GM10266 (cell line): ENCODE measurements at regions not wholly inside any gene's neighbourhood (a gene's known extent, or its start where the extent isn't known, plus 50 kb on each side); places are given as distances from the start of the nearest gene placed in this dataset.

Experiments
- DNase-seq: peaks from one replicate; pipeline ENCODE4 v3.0.0; 2012; ENCODE audit errors: extremely low spot score
- TF ChIP-seq, protein P1 (sequence below): IDR thresholded peaks from 2 replicates; pipeline ENCODE4 v1.5.1; 2012; ENCODE audit warnings: mild to moderate bottlenecking, low read depth; ENCODE audit not compliant: control insufficient read depth, insufficient read depth; ENCODE audit errors: missing control alignments

DNA sequence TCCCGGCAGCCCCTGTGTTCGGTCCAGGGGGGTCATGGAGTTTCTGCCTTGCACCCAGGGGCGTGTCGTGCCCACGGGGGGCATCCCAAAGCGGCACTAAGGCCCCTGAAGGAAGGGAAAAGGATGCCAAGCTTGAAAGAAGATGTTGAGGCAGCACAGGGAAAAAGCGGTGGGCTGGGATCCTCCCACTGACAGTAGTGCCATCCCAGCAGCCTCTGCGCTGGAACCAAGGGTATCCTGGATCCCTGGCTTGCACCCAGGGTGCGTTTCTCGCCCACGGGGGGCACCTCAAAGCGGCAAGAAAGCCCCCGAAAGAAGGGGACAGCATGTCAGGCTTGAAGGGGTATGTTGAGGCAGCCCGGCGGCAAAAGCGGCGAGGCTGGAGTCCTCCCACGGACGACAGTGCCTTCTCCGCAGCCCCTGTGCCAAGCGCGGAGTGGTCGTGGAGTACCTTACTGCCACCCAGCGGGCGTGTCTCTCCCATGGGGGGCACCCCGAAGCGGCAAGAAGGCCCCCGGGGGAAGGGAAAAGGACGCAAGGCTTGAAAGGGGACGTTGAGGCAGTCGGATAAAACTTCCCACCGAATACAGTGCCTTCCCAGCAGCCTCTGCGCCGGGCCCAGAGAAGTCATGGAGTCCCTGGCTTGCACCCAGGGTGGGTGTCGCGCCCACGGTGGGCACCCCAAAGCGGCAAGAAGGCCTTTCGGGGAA is 164.4 kb upstream of the ALG10B start:
- TF ChIP-seq, protein P1, sequence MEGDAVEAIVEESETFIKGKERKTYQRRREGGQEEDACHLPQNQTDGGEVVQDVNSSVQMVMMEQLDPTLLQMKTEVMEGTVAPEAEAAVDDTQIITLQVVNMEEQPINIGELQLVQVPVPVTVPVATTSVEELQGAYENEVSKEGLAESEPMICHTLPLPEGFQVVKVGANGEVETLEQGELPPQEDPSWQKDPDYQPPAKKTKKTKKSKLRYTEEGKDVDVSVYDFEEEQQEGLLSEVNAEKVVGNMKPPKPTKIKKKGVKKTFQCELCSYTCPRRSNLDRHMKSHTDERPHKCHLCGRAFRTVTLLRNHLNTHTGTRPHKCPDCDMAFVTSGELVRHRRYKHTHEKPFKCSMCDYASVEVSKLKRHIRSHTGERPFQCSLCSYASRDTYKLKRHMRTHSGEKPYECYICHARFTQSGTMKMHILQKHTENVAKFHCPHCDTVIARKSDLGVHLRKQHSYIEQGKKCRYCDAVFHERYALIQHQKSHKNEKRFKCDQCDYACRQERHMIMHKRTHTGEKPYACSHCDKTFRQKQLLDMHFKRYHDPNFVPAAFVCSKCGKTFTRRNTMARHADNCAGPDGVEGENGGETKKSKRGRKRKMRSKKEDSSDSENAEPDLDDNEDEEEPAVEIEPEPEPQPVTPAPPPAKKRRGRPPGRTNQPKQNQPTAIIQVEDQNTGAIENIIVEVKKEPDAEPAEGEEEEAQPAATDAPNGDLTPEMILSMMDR, result no peak
- DNase-seq, result no peak

DNA sequence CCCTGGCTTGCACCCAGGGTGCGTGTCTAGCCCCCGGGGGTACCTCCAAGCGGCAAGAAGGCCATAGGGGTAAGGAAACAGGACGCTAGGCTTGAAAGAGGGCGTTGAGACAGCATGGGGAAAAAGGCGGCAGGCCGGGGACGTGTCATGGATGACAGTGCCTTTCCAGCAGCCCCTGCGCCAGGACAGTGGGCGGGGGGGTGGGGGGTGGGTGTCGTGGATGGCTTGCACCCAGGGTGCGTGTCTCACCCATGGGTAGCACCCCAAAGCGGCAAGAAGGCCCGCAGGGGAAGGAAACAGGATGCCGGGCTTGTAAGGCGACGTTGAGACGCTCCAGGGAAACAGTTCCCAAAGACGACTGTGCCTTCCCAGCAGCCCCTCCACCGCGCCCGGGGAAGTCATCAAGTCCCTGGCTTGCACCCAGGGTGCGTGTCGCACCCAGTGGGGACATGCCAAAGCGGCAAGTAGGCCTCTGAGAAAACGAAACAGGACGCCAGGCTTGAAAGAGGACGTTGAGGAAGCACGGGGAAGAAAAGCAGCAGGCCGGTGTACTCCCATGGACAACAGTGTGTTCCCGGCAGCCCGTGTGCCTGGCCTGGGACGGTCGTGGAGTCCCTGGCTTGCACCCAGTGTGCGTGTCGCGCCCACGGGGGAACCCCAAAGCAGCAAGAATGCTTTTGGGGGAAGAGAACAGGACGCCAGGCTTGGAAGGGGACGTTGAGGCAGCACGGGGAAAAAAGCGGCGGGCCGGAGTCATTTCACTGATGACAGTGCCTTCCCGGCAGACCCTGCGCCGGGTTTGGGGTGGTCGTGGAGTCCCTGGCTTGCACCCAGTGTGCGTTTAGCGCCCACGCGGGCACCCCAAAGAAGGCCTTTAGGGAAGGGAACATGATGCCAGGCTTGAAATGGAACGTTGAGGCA is 163.5 kb upstream of the ALG10B start:
- TF ChIP-seq, protein P1, result no peak
- no peak for DNase-seq

DNA sequence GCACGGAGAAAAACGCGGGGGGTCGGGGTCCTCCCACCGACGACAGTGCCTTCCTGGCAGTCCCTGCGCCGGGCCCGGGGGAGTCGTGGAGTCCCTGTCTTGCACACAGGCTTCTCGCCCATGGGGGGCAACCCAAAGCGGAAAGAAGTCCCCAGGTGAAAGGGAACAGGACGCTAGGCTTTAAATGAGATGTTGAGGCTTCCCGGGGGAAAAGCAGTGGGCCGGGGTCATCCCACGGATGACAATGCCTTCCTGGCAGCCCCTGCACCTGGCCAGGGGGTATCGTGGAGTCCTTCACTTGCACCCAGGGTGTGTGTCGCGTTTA is 162.9 kb upstream of the ALG10B start:
- TF ChIP-seq, protein P1, result no peak

DNA sequence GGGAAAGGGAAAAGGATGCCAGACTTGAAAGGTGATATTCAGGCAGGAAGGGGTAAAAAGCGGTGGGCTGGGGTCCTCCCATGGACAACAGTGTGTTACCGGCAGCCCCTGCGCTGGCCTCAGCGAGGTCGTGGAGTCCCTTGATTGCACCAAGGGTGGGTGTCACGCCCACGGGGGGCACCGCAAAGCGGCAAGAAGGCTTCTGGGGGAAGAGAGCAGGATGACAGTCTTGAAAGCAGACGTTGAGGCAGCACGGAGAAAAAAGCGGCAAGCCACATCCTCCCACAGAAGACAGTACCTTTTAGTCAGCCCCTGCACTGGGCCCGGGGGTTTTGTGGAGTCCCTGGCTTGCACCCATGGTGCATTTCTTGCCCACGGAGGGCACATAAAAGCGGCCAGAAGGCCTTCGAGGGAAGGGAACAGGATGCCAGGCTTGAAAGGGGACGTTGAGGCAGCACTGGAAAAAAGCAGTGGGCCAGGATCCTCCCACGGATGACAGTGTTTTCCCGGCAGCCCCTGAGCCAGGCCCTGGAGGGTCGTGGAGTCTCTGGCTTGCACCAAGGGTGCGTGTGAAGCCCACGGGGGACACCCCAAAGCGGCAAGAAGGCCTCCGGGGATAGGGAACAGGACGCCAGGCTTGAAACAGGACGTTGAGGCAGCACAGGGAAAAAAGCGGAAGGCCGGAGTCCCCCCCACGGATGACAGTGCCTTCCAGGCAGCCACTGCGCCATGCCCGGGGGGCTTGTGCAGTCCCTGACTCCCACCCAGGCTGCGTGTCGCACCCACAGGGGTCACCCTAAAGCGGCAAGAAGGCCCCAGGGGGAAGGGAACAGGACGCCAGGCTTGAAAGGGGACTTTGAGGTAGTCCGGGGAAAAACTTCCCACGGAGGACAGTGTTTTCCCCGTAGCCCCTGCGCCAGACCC is 162.2 kb upstream of the ALG10B start:
- no peak for DNase-seq
- TF ChIP-seq, protein P1, result no peak

More for the DNA sequence above, 162.9 kb upstream of the ALG10B start:
- no peak for DNase-seq

DNA sequence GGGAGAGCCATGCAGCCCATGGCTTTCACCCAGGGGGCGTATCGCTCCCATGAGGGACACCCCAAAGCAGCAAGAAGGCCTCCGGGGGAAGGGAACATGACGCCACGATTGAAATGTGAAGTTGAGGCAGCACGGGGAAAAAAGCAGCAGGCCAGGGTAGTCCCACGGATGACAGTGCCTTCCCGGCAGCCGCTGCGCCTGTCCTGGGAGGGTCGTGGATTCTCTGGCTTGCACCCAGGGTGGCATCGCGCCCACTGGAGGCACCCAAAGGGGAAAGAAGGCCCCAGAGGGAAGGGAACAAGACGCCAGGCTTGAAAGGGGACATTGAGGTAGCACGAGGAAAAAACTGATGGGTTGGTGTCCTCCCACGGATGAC is 161.6 kb upstream of the ALG10B start:
- TF ChIP-seq, protein P1, result no peak
- no peak for DNase-seq

DNA sequence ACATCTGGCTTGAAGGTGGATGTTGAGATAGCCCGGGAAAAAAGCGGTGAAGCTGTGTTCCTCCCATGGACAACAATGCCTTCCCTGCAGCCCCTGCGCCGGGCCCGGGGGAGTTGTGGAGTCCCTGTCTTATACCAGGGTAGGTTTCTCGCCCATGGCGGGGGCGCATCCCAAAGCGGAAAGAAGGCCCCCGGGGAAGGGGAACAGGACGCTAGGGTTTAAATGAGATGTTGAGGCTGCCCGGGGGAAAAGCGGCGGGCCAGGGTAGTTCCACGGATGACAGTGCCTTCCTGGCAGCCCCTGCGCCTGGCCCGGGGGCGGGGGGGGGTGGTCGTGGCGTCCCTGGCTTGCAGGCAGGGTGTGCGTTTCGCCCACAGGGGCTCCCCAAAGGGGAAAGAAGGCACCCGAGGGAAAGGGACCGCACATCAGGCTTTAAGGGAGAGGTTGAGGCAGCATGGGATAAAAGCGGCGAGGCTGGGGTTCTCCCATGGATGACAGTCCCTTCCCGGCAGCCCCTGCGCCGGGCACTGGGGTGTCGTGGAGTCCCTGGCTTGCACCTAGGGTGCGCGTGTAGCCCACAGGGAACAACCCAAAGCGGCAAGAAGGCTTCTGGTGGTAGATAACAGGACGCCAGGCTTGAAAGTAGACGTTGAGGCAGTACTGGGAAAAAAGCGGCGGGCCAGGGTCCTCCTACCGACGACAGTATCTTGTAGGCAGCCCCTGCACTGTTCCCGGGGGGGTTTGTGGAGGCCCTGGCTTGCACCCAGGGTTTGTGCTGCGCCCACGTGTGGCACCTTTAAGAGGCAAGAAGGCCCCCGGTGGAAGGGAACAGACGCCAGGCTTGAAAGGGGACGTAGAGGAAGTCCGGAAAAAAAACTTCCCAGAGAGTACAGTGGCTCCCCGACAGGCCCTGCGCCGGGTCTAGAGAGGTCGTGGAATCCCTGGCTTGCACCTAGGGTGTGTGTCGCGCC is 160.8 kb upstream of the ALG10B start:
- TF ChIP-seq, protein P1, result no peak
- DNase-seq, result no peak
